Stimulated activated CD8-positive, alpha-beta memory T cell treated with anti-CD3 and anti-CD28 coated beads, Interleukin-7, amount 100 ng/mL, for 24 hours (primary cell): ENCODE measurements at regions not wholly inside any gene's neighbourhood (a gene's known extent, or its start where the extent isn't known, plus 50 kb on each side); places are given as distances from the start of the nearest gene placed in this dataset.
"Not testable (repeated sequence)": the region's sequence is repeated elsewhere in the genome, so short reads cannot be mapped to it uniquely, and the experiment has no call there.

Experiments used
- DNase-seq: peaks from one replicate; pipeline ENCODE4 v3.0.0-alpha.2; 2020; ENCODE audit warnings: low read depth

- DNase-seq = no peak
Observed at GRCh38 chr2:9708683-9709538, 78.1 kb upstream of the YWHAQ start.

GRCh38 chr2:9709539-9710285 is 78.9 kb upstream of the YWHAQ start:
- DNase-seq = no peak

GRCh38 chr2:9710311-9710710 is 79.5 kb upstream of the YWHAQ start:
- DNase-seq = no peak

GRCh38 chr2:9712263-9712662 is 81.5 kb upstream of the YWHAQ start:
- no peak for DNase-seq

- DNase-seq = no peak
Observed at GRCh38 chr2:9714630-9715214, 83.9 kb upstream of the YWHAQ start.

DNA sequence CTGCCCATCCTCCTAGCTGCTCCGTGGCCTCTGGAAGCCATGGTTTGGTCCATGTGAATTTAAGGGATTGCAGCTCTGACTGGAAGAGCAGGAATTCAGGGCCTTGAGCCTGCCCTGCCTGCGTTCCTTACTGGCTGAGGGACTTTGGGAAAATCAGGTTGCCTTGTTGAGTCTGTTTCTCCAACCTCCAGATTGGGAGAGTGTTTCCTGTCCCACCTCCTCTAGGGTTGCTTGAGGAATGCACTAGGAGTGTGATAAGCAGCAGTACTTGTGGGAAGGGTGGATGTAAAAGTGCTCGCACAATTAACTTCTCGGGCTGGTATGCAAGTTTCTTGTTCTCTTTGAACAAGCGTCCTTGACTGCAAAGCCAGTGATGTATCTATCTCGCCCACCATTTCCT is 84.4 kb upstream of the YWHAQ start:
- DNase-seq = no peak

GRCh38 chr2:9717886-9718451 is 87.2 kb upstream of the YWHAQ start:
- DNase-seq = no peak

DNA sequence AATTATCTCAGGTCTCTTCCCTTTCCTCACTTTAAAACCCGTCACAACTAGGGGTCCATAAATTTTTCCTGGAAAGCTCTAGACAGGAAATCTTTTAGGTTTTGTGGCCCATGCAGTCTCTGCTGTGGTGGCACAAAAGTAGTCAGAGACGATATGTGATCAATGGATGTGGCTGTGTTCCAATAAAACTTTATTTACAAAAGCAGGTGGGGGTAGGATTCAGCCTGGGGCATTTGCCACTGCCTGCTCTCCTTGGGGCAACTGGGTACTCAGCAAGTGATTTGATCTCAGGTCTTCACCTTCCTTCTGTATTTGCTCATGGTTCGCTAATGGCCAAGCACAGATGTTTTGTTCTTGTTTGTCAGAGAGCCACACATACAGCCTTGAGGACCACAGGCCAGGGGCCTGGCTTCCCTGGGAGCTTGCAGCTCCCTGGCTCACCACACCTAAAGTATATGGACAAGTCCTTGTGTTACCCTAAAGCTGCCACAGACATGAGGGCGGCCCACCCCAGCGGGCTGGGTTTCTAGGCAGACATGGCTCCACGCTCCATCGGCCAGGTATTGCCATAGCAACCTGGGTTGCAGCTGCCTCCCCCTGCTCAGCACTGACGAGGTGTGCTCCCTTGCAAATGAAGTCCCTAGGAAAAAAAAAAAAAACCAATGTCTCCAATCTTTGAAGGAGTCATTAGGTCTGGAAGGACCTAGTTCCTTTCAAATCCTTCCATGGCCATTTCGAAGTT is 89.7 kb upstream of the YWHAQ start:
- DNase-seq = no peak

DNA sequence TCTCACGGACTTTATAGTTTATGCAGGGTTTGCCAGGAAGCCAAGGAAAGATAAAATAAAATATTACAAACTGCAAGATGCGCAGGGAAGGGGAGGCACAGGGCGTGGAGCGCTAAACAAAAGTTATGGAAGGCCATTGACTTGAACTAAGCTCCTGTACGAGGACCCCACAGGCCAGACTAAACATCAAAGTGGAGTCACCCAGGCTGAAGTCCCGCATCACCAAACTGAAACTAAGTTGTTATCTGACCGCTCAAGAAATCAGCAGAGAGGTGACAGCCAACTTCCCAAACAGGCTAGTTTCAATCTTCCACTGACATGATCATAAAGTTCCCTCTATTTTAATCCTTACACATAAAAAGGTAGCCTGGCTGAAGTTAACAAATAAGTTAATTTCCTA is 90.5 kb upstream of the YWHAQ start:
- no peak for DNase-seq

DNA sequence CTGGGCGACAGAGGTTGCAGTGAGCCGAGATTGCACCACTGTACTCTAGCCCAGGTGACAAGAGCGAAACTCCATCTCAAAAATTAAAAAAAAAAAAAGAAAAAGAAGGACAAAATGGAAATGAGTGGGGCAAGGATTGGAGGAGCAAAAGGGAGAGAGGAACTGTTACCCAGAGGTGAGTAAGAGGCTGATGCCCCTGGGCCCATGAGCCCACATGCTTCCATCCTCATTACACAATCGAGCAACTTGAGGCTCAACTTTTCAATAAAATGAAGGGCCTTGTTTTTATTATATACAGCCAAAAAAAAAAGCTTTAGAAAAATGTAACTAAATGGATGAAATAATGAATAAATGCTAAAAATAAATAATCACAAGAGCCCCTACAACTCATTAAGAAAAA is 91.7 kb upstream of the YWHAQ start:
- no peak for DNase-seq

DNA sequence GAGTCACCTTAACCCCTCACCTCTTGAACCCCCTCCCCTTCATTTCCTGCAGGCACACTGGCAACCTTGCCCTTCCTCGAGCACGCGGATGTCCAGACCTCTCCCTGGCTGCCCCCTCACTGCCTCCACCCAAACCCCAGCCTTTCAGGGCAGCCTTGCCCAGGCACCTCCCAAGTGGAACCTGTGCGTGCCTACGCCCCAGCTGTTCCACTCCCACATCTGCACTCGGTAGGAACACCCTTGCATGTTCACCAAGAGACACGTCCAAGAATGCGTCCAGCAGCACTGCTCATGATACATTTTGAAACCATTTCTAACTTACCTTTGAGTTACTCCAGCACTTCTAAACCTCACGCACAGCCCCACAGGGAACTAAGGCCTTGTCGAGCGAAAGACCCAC is 93.8 kb upstream of the YWHAQ start:
- no peak for DNase-seq

- DNase-seq = no peak
Observed at GRCh38 chr2:9725106-9725505, 94.3 kb upstream of the YWHAQ start.

- not testable (repeated sequence) for DNase-seq
Observed at GRCh38 chr2:9726016-9726415, 95.2 kb upstream of the YWHAQ start.

GRCh38 chr2:9730523-9730922 is 99.7 kb upstream of the YWHAQ start:
- DNase-seq = not testable (repeated sequence)

GRCh38 chr2:9732824-9733223 is 102.0 kb upstream of the YWHAQ start:
- DNase-seq = no peak

- no peak for DNase-seq
Observed at GRCh38 chr2:9734308-9734707, 103.5 kb upstream of the YWHAQ start.

DNA sequence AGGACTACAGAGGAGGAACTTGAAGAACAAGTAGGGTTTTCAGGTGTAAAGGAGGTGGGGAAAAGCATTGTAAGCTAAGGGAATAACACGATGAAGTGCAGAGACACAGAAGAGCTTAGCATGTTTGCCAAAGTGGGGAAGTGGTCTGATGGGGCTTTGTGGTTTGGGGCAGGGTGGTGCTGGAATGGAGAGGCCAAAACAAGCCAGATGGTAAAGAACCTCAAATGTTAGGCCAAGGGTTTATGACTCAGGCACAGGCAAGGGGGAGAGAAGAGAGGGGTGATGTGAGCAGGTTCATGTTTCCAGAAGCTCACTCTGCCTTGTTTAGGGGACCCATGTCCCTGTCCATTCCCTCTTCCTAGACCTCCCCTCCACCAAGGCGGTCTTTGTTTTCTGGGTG is 104.5 kb upstream of the YWHAQ start:
- no peak for DNase-seq

DNA sequence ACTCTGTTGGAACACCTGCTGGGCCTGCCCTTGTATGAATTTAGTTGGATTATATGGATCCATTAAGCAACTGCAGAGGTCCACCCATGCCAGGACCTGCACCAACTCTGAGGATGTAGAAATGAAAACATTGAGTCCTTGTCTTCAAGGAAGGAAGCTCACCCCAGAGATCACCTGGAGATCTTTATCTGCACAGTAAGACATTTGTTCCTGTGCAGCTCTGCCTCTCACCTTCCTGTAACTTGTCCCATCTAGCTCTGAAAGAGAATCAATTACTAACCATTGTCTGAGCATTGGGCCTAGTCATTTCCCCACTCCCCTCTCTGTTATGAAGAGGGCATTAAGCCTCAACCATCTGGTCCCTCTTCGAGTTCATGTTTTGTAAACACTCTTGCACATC is 105.2 kb upstream of the YWHAQ start:
- DNase-seq = no peak

DNA sequence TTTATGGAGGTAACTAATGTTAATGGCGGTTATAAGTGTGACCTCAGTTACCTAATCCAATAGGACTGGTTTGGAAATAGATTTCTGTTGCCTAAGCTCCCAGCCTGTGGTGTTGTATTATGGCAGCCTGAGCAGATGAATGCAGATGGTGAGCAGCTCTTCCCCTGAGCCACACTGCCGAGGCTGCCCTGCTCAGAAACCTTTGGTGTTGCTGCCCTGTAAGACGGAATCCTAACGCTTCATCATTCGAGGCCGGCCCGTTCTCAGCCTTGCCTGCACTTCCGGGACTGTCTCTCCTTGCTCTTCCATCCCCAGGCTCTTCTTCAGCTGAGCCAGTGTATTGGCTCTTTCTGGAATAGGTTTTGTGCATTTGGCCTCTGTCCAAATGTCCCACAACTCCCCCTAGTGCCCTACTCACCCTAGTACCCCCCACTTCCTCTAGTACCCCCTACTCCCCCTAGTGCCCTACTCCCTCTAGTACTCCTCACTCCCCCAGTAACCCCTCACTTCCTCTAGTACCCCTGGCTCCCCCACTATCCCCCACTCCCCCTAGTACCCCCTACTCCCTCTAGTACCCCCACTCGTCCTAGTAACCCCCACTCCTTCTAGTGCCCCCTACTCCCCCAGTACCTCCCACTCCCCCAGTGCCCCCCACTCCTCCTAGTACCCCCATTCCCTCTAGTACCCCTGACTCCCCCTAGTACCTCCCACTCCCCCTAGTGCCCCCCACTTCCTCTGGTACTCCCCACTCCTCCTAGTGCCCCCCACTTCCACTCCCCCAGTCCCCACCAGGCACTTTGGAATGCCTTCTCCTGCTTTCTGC is 106.0 kb upstream of the TAF1B start:
- no peak for DNase-seq

GRCh38 chr2:9738062-9738461 is 105.2 kb upstream of the TAF1B start:
- no peak for DNase-seq
